Activated CD4-positive, alpha-beta T cell treated with anti-CD3 and anti-CD28 coated beads for 1 hour (primary cell): ENCODE measurements at regions not wholly inside any gene's neighbourhood (a gene's known extent, or its start where the extent isn't known, plus 50 kb on each side); places are given as distances from the start of the nearest gene placed in this dataset.
"Not testable (repeated sequence)": the region's sequence is repeated elsewhere in the genome, so short reads cannot be mapped to it uniquely, and the experiment has no call there.

ENCODE experiments used
- DNase-seq: peaks from one replicate; pipeline ENCODE4 v3.0.0-alpha.2; 2020

DNA sequence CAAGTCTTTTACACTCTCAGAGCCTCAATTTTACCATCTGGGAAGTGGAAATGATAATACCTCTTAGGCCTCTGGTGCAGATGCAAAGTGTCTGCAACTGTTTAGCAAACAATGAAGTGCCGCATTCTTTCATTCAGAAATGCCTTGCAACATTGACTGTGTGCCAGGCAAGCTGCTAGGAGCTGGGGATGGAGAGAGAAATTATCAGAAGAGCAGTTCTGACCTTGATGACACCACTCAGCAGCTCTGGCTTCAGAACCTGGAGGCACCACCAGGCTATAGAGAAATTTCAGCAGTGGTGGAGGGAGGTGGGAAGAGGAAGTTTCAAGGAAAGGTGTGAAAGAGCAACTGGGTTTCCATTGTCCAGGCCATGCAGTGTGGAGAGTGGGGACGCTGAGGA lies 78.1 kb upstream of the HABP2 start:
- DNase-seq: no peak

- no peak for DNase-seq
Measured at GRCh38 chr10:113475381-113475807, 77.5 kb upstream of the HABP2 start.

GRCh38 chr10:113476191-113476590 lies 76.7 kb upstream of the HABP2 start:
- DNase-seq: no peak

- no peak for DNase-seq
Measured at GRCh38 chr10:113476673-113477072, 76.2 kb upstream of the HABP2 start.

- no peak for DNase-seq
Measured at GRCh38 chr10:113477451-113477850, 75.4 kb upstream of the HABP2 start.

GRCh38 chr10:113479346-113480080 lies 73.3 kb upstream of the HABP2 start:
- DNase-seq: no peak

- no peak for DNase-seq
Measured at GRCh38 chr10:113480081-113480360, 72.8 kb upstream of the HABP2 start.

GRCh38 chr10:113480851-113481502 lies 71.9 kb upstream of the HABP2 start:
- DNase-seq: no peak

- no peak for DNase-seq
Measured at GRCh38 chr10:113484487-113484886, 68.4 kb upstream of the HABP2 start.

- no peak for DNase-seq
Measured at GRCh38 chr10:113485736-113486135, 67.1 kb upstream of the HABP2 start.

GRCh38 chr10:113486531-113486930 lies 66.3 kb upstream of the HABP2 start:
- no peak for DNase-seq

GRCh38 chr10:113487154-113487553 lies 65.7 kb upstream of the HABP2 start:
- no peak for DNase-seq

DNA sequence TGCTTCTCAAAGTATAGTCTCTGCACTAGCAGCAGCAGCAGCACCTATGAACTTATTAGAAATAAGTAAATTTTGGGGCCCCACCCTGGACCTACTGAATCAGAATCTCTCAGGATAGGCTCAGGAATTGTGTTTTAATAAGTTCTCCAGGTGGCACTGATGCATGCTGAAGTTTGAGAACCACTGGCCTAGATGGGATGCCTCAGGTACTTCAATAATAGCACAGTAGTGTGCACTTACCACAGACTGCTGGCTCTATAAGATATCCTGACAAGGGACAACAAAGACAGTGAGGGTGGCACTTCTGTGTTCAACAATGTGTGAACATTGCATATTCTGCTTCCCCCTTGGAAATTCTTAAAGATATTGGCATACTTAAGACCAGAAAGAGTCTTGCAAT lies 64.7 kb upstream of the HABP2 start:
- no peak for DNase-seq

DNA sequence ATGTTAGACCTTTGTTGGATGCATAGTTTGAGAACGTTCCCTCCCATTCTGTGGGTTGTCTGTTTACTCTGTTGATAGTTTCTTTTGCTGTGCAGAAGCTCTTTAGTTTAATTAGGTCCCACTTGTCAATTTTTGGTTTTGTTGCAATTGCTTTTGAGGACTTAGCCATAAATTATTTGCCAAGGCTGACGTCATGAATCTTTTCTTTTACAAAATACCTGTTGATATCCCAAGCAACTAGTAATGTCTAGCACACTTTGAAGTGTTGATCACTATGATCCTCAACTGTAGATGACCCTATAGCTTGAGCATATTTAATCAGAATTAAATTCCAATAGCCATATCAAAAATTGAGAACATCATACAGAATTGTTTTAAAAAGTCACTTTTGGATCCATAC lies 63.3 kb upstream of the HABP2 start:
- DNase-seq: not testable (repeated sequence)

DNA sequence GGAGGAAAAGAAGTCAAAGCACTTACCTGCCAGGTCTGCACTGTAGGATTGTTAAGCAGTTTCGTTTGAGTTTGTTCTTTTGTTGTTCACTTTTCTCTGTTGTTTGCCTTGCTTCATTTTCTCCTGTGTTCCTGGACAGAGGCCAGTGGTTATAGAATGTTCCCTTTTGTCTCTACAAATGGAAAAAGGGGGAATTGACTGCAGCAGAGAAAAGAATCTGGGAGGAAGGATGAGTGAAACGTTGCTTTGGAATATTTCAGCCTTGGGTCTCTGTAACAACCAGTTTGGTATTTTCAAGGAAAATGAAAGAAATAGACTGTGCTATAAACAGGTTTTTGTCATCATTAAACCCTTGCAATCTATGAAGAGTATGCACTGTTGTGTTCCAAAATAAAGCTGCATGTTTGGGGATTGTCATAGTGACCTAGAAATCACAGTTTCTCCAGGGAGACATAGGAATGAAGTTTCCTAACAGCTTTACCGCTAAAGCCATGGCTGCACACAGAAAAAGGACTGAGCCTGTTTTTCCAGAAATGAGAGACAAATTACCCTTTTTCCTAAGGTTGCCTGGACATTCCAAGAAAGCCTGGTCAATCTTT lies 60.8 kb upstream of the HABP2 start:
- no peak for DNase-seq

DNA sequence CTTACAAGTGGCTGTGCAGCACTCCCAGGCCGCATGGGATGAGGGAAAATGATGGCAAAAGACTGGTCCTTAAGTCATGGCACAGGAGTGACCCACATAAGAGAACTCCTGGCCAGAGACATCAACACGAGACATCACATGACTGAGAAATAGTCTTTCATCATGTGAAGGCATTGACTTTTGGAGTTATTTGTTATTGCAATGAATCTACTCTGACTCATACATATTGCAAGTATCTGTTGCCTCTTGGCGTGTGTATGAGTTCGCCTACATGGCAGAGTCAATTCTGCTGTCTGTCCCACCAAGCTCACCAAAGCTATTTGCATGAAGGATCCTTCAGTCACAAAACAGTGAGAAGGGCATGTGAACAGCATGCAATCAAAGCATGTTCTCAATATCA lies 59.7 kb upstream of the HABP2 start:
- no peak for DNase-seq

GRCh38 chr10:113493882-113494301 lies 59.0 kb upstream of the HABP2 start:
- DNase-seq: no peak

GRCh38 chr10:113494761-113495160 lies 58.1 kb upstream of the HABP2 start:
- no peak for DNase-seq

- no peak for DNase-seq
Measured at GRCh38 chr10:113495553-113495952, 57.3 kb upstream of the HABP2 start.

DNA sequence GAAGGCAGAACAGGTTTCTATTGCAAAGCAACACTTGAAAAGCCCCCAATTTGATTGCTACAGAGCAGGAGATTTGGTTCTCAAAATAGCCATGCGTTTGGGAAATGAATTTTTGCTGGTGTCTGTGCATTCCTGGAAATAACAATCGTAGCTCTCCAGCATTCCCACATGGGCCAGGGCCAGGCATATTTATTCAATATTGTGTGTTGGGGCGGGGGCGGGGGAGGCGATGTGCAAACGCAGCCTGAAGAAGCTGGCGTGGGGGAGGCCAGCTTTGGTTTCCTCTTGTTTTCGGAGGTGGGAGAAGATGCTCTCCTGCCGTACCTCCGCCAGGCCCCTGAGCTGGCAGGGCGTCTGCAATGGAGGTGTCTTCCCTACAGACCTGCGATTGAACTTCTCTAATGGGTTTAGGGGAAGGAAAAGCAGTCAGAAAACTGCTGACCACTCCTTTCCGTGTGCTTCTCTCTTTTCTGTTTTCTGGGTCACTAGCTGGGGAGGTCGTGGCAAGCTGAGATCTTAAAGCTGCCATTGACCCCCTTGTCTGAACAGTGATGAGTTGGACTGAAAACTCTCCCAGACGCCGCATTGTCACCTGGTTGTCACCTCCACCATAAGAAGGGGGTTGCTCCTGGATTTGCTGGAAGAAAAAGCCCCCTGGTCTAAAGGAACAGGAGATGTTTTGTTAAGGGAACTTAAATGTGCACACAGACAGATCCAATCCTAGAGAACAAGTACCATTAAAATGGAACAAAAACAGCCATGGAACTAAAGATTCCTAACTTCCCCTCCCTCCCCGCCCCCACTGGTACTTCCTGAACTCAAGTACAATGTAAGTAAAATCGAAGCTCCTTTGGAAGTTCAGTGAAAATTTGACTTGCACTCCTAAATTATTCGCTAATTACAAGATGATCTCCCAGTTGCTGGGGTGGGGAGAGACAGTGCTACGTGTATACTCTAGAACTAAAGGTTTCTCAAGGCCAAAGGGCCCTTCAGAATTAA lies 56.4 kb upstream of the HABP2 start:
- no peak for DNase-seq

DNA sequence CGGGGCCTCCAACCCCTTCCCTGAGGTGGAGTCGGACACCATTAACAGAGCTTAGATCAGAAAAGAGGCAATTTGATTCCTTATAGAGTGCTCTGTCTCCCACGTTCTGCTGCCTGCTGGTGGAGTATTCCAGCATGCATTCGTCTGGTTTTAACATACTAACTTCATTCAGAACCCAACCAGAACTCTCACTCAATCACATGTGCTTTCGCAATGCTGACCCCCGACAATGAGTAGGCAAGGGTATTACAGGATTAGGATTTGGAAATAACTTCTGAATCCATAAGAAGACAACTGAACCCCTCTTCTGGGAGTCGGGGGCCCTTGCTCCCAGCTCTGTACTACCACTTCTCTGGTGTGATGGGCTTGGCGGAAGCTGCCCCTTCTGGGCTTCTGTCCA lies 55.7 kb upstream of the HABP2 start:
- no peak for DNase-seq

GRCh38 chr10:113498997-113499396 lies 53.9 kb upstream of the HABP2 start:
- no peak for DNase-seq

DNA sequence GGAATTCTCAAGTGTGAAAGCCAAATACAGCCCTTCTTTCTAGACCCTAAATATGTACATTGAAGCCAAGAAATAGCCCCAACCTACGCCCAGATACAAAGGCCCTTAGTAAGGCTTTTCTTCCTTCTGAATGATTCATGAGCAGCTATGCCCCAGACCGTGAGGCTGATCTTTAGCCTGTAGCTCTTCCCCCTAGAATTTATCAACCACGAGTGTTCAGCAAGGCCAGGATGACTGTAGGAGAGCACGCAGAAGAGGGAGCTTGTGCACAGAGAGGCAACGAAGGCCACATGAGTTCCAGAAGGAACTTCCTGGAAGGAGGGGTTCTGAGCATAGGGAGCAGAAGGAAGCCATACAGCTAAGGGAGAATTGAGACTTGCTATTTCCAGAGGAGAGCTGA lies 53.0 kb upstream of the HABP2 start:
- DNase-seq: no peak
